NCI-H187 treated with DMSO at 0.1 percent for 48 hours (cell line): ENCODE measurements at regions not wholly inside any gene's neighbourhood (a gene's known extent, or its start where the extent isn't known, plus 50 kb on each side); places are given as distances from the start of the nearest gene placed in this dataset.
"Not testable (repeated sequence)": the region's sequence is repeated elsewhere in the genome, so short reads cannot be mapped to it uniquely, and the experiment has no call there.

Experiments
- DNase-seq: peaks from one replicate; lab custom pipeline; 2025; lab: John Stamatoyannopoulos, UW

GRCh38 chr13:44887515-44887914 lies 101.8 kb downstream of the NUFIP1 start:
- DNase-seq: no peak

DNA sequence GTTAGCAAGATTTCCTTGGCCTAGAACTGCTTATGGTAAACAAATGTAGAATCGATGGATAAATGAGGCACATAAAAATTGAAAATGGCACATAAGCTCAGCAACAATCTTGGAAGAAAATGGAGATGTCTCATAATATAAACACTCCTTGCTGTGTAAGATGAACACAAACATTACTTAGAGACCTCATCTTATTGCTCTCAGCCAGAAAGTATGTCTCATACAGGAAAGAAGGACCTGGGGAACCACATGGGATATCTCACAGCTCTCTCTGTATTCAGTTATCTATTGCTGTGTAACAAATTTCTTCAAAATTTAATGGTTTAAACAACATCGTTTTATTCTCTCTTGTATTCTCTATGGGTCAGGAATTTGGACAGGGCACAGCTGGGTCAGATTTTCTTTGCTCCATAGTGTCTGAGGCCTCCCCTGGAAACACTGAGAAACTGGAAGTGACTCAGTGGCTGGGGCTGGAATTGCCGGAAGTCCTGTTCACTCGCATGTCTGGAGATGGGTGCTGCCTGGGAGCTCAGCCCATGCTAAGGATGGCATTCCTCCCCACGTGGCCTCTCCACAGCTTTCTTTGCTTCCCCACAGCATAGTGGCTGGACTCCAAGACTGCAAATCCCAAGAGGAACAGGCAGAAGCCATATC lies 105.1 kb downstream of the NUFIP1 start:
- no peak for DNase-seq

- no peak for DNase-seq
These were observed 109.7 kb downstream of the NUFIP1 start for GRCh38 chr13:44879452-44880058.

GRCh38 chr13:44876782-44877324 lies 112.4 kb downstream of the NUFIP1 start:
- DNase-seq: no peak

DNA sequence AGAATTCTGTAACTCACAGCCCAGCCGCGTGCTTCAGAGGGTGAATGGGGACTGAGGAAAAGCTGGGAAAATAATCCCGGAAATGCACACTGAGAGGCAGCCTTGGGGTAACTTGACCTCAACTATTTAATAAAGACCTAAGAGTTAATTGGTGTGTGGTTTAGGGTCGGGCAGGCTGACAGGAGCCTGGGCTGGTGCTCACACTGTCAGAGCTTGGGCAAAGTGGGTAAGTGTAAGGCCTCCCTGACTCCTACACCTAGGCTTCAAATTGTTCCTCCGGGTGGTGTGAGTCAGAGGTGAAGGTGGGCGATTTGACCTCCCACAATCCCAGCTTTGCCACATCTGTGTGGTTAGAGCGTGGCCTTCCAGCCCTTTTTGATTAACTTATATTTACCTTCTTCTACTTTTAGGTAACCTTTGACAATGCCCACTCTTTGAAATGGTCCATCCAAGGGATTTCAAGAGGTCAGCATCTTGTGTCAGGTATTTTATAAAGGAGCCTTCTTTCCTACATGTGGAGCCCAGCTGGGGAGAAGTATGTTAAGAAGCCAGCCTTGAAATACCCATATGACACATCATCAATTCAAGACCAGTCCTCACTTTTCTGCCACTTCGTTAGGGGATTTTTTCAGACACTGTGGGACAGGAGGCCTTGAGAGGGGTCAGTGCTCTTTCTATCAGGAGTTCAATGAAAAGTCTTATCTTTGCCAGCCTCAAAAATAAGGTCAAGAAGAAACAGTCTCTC lies 114.2 kb downstream of the NUFIP1 start:
- no peak for DNase-seq

GRCh38 chr13:44874176-44874575 lies 115.1 kb downstream of the NUFIP1 start:
- no peak for DNase-seq

DNA sequence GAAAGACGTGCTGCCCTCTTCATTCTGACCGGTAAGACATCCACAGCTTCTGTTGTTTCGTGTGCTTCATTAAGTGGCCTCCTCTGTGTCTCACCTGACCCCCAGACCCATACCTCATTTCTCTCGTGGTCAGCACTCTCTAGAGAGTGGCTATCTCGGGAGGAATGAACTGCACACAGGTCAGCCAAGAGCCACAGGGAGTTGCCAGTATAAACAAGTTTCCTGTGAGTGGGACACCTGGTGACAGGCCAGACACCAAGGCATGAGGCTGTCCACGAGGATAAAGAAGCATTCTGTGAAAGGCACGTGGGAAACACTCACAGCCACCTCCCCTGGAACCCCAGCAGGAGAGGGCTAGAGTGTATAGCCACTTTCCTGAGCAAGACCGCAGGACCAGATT lies 115.8 kb downstream of the NUFIP1 start:
- DNase-seq: no peak

DNA sequence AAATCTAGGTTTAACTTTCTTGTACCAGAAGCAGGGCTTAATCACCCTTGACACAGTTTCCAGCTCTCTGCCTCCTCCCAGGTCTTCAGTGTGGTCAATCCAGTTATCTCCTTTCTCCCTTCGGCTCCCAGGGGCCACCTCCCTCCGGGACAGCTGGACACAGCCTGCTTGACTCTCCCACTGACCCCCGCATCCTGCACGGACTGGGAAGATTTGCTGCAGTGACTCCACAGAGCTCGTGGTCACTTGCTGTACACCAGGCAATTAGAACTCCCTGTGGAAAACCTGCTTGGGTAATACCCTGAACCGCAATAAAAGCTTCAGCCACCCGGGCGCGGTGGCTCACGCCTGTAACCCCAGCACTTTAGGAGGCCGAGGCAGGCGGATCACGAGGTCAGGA lies 116.5 kb downstream of the NUFIP1 start:
- no peak for DNase-seq

DNA sequence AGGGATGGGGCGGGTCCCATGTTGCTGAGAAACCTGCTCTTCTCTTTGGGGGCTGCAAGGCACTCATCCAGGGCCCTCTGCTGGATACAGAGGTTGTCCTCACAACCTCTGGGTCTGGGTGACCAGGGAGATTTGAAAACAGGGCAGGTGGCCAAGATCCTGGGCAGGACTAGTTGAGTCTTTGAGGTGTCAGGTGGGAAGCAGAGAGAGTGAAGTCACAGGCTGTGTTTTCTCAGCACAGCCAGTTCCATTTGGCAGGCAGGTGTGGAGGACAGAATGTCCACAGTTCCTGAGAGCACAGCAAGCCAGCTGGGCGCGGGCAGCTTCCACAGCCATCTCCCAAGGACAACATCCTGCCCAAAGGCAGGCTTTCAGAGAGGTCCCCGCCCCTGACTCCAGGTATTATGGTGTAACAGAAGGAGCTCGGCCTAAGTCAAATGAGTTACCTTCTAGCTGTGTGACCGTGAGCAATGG lies 118.8 kb downstream of the NUFIP1 start:
- no peak for DNase-seq

DNA sequence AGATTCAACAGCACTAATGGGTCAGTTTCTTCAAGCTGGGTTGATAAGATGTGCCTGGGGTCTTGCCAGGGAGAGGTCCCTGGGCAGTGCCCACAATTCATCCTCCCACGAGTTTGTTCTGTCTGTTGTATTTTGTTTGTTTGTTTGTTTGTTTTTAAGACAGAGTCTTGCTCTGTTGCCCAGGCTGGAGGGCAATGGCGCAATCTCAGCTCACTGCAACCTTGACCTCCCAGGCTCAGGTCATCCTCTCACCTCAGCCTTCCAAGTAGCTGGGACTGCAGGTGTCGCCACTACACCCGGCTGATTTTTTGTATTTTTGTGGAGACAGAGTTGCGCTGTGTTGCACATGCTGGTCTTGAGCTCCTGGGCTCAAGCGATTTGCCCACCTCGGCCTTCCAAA lies 120.1 kb downstream of the NUFIP1 start:
- DNase-seq: no peak

DNA sequence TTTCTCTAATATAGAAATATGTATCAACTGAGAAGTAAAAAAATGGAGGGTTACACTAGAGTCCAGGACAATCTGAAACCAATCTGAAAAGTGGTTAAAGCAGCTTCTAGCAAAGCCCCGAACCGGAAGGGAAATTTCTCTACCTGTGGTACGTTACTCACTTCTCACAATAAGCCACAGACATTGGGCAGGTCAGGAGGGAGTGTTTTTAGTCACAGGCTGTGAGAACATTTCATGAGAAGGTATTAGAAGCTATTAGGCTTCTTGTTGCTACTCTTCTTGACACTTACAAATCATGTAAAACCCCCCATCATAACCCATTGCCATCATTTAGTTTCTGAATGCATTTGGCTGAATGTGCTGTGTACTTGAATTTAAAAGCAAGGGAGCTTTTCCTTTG lies 120.9 kb downstream of the NUFIP1 start:
- no peak for DNase-seq

GRCh38 chr13:44867825-44868224 lies 121.4 kb downstream of the NUFIP1 start:
- no peak for DNase-seq

- DNase-seq: no peak
These were observed 122.8 kb downstream of the NUFIP1 start for GRCh38 chr13:44866411-44866911.

DNA sequence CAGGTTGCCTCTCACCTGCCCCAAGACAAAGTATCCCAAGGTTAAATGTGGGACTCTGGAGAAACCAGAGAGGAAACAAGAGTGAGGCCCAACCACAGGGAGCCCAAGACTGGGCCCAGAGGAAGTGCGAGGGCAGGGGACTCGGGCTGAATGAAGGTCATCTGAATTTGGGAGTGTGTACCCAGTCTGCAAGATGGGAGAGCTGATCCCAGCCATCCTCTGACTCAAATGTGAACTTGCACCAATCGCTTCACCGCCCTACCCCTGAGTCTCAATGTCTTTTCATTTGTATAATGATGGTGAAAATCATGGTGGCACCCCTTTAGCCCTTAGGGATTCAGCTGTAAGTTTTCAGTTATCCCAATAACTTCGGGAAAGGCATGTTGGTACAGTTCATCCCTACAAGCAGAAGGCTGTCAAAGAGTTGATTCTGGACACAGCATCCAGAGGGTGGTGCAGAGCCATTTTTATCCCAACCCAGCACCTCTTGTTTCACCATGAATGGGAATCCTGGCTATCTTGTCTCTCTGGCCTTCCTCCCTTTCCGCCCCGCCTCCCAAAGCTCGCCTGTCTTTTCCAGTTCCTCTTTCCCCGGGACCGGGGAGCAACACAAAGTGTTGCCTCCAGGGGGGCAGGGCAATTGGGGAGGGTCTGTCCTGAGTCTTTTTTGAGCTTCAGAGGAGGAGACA lies 123.4 kb downstream of the NUFIP1 start:
- no peak for DNase-seq

GRCh38 chr13:44863641-44864040 lies 125.6 kb downstream of the NUFIP1 start:
- not testable (repeated sequence) for DNase-seq

- DNase-seq: no peak
These were observed 128.8 kb downstream of the NUFIP1 start for GRCh38 chr13:44860454-44860853.

GRCh38 chr13:44857736-44858135 lies 131.5 kb downstream of the NUFIP1 start:
- no peak for DNase-seq

DNA sequence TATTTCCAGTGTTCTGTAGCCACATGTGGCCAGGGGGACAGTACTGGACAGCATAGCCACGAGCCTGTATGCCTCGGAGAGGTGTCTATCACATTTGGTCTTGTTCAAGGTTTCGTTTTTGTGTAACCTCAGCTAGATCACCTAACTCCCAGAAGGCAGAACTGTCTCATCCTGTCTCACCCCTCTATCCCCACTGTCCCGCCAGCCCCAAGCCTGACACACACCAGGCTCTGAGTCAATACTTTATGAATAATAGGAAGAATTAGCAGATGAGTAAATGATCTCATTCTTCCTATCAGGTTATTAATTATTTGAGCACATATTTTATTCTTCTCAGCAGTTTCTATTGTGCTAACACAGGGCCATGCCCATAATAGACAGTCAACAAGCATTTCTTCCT lies 132.2 kb downstream of the NUFIP1 start:
- no peak for DNase-seq

DNA sequence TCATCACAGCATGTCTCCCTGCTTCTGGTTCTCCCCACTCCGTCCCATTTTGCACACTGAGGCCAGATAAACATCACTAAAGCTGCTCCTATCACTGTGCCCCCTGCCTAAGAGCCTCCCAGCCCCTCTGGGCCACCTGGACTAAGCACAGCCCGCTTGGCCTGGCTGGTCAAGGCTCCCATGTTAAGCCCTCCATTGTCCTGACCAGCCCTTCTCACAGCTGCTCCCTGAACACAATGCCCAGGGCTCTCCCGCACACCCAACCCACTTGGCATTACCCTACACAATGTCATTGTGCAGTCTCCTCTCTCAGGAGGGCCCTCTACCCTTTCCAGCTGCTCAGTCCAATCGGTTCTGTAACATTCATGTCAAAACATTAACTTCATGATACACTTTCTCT lies 133.4 kb downstream of the NUFIP1 start:
- no peak for DNase-seq

DNA sequence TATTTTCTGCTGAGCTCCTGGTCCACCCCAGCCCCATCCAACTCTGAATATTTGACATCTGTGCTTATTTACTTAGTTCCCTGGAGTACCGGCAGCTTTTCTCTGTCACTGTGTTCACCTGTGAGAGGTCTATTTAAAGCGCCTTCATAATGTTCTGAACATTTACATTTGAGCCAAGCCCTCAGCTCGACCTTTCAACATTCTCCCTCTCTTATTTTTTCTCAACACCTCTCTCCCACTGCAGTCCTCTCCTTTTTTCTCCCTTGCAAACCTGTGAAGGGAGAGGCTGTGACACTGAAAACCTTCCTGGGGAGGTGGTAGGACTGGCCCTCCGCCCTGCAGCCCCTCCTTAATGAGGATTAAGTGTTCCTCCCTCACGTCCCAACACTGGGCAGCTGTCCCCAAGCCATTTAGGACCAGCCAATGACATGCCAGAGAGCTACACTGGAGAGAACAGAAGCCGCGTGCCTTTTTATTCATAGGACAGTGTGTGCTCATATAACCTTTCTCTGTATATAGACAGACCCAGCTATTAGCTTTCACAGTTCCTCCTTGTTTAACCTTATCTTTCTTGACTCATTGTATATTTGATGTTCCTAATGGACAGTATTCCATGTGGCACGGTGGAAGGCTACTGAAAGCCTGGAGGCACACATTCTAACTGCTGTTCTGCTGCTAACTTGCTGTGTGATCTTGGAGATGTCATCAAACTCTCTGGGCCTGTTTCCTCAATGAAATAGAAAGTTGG lies 134.8 kb downstream of the NUFIP1 start:
- DNase-seq: peak; percentile 70

GRCh38 chr13:44853641-44854040 lies 135.6 kb downstream of the NUFIP1 start:
- no peak for DNase-seq
